ENCODE measurements at regions not wholly inside any gene's neighbourhood (a gene's known extent, or its start where the extent isn't known, plus 50 kb on each side); places are given as distances from the start of the nearest gene placed in this dataset.

GRCh38 chr17:77377710-77378235 lies 237.0 kb downstream of the SEC14L1 start:
- Histone ChIP-seq H3K56ac (replicated peaks; ENCODE audit: insufficient read length, low read depth, low read length) (no peak overlapping the region), H4K91ac (replicated peaks; ENCODE audit: insufficient read length, low read length) (no peak overlapping the region), H3K4ac (replicated peaks; ENCODE audit: insufficient read length, low read depth, low read length) (no peak overlapping the region), H3K14ac (ENCODE audit: insufficient read length) (no peak overlapping the region), H3K4me1 (replicated peaks in 1 of 4; ENCODE audit: control insufficient read depth in 3 of 4, insufficient read depth in 4 of 4, low read length in 3 of 4) (peaks cover 5 to 66% (median 48%) of the 10 kb centered on the region in 4 experiments), H3K79me2 (ENCODE audit: control insufficient read depth in 1 of 2, insufficient read depth in 2 of 2, low read length in 2 of 2) (peaks cover 18 to 88% of the 10 kb centered on the region in 2 experiments), H3K23ac (ENCODE audit: insufficient read length) (no peak overlapping the region), H2BK12ac (ENCODE audit: low read depth, low read length) (no peak overlapping the region), H3K4me3 (ENCODE audit: extremely low read depth in 1 of 4, insufficient read depth in 2 of 4, low read depth in 3 of 4, low read length in 4 of 4) (no peak overlapping the region), H3K4me2 (ENCODE audit: insufficient read depth in 1 of 2, low read depth in 2 of 2, low read length in 2 of 2) (no peak overlapping the region), H2BK120ac (replicated peaks; ENCODE audit: low read depth, low read length) (no peak overlapping the region), H2AFZ (ENCODE audit: low read length) (no peak overlapping the region), H2AK5ac (ENCODE audit: low read depth, low read length) (no peak overlapping the region), H2BK15ac (ENCODE audit: low read length) (peak overlapping the region; percentile 92; the same call in 1 of the 2 replicates), H3K9me3 (ENCODE audit: insufficient read depth in 2 of 2, low read depth in 1 of 2, low read length in 1 of 2) (no peaks in the 10 kb centered on the region), H3K79me1 (ENCODE audit: low read depth, low read length) (peaks cover 40% of the 10 kb centered on the region), H4K5ac (ENCODE audit: insufficient read length, low read depth, low read length) (no peak overlapping the region), H3K27me3 (replicated peaks in 1 of 4; ENCODE audit: control insufficient read depth in 3 of 4, extremely low read depth in 1 of 4, insufficient read depth in 3 of 4, low read length in 3 of 4) (no peaks in the 10 kb centered on the region), H3K23me2 (ENCODE audit: low read depth, low read length) (peaks cover 12% of the 10 kb centered on the region; the same call in 1 of the 2 replicates), H4K8ac (ENCODE audit: extremely low read depth, insufficient read depth, low read length) (no peak overlapping the region), H3K36me3 (ENCODE audit: control insufficient read depth in 2 of 4, insufficient read depth in 4 of 4, low read length in 3 of 4) (no peaks in the 10 kb centered on the region), H4K20me1 (replicated peaks in 1 of 2; ENCODE audit: control insufficient read depth in 1 of 2, insufficient read depth in 2 of 2, low read length in 2 of 2) (peaks cover 28 to 42% of the 10 kb centered on the region in 2 experiments), H3K27ac (ENCODE audit: low read depth, low read length) (no peak overlapping the region), H3K9ac (replicated peaks in 1 of 4; ENCODE audit: extremely low read depth in 1 of 4, low read depth in 3 of 4, low read length in 3 of 4) (no peak overlapping the region), H2BK20ac (ENCODE audit: low read length) (no peak overlapping the region), H3K18ac (ENCODE audit: extremely low read depth, low read length) (no peak overlapping the region), H2BK5ac (ENCODE audit: low read depth, low read length) (no peak overlapping the region)
- FAIRE-seq (no peak), DNase-seq (ENCODE audit: low read depth in 1 of 2, low spot score in 2 of 2) (no peak)
- 93% methylated on average over 9 of the region's 11 CpGs; no CpG with 5 or more reads in 1 of the 2 experiments for WGBS, 2 experiments (ENCODE audit: extremely low coverage in 1 of 2, insufficient coverage in 1 of 2, insufficient read length in 1 of 2, insufficient replicate concordance in 2 of 2, low coverage in 1 of 2, low lambda C conversion rate in 2 of 2, missing lambda C conversion rate in 1 of 2)
- POLR2A ChIA-PET (ENCODE audit: partially characterized antibody): interaction anchor here (1.0 to 1.5 kb wide), 4 partner anchors 9 to 124 kb away, joined by 3 to 6 read pairs (median 3); no protein-coding TSS in a partner anchor
- CTCF ChIA-PET (ENCODE audit: partially characterized antibody): interaction anchor here (1.0 to 5.2 kb wide), 5 partner anchors 11 to 117 kb away, joined by 3 to 29 read pairs (median 5); no protein-coding TSS in a partner anchor
- TF ChIP-seq TCF12 (IDR thresholded peaks at IDR 0.05; ENCODE audit: low read depth, low read length) (no peak), HDAC6 (IDR thresholded peaks at IDR 0.05; ENCODE audit: low read depth, low read length) (no peak), CBX8 (IDR thresholded peaks at IDR 0.05; ENCODE audit: borderline replicate concordance, low read depth, low read length) (no peak), TEAD4 (IDR thresholded peaks at IDR 0.05; ENCODE audit: low read depth, low read length) (no peak), KDM5A (IDR thresholded peaks at IDR 0.05; ENCODE audit: low read length) (no peak), EZH2 (IDR thresholded peaks at IDR 0.05; ENCODE audit: low read depth, low read length, severe bottlenecking) (no peak), JUND (IDR thresholded peaks at IDR 0.05; ENCODE audit: low read length) (no peak), CTCF (IDR thresholded peaks at IDR 0.05; ENCODE audit: control extremely low read depth in 1 of 3, insufficient read depth in 1 of 3, low read depth in 1 of 3, low read length in 3 of 3) (no peak), SIN3A (conservative IDR thresholded peaks at IDR 0.05 in 1 of 2, IDR thresholded peaks at IDR 0.05 in 1 of 2; ENCODE audit: low read depth in 1 of 2, low read length in 2 of 2) (no peak), SAP30 (IDR thresholded peaks at IDR 0.05; ENCODE audit: insufficient read depth, insufficient replicate concordance, low read length) (no peak), CBX5 (IDR thresholded peaks at IDR 0.05; ENCODE audit: low read depth, low read length) (no peak)
